Psoas muscle (tissue), 7 donors: ENCODE measurements at regions not wholly inside any gene's neighbourhood (a gene's known extent, or its start where the extent isn't known, plus 50 kb on each side); places are given as distances from the start of the nearest gene placed in this dataset.

Experiments used
- ATAC-seq, 4 donors: fragments of 200-7000 bp; cut with Tn5 transposase; one replicate each; pipeline ENCODE4 v1.9.1; 2020; ENCODE audit warnings: moderate library complexity in 3 of 4, mild to moderate bottlenecking in 2 of 4
- DNase-seq, 2 donors: peaks; one replicate each; pipeline ENCODE4 v3.0.0-alpha.2; 2020
- H3K27ac ChIP-seq: fragments of 200-600 bp; one replicate; pipeline ENCODE4 v1.8.0; 2022
- H3K27me3 ChIP-seq, 3 donors: fragments of 200-600 bp in 1 of 3; one replicate each; pipeline versions ENCODE4 v1.6.1 to v1.8.0; 2013 to 2022; ENCODE audit warnings: low read length in 2 of 3, mild to moderate bottlenecking in 2 of 3, moderate library complexity in 1 of 3; ENCODE audit not compliant: insufficient read depth in 3 of 3
- H3K36me3 ChIP-seq, 2 donors: fragments of 200-600 bp in 1 of 2; one replicate each; pipeline versions ENCODE4 v1.6.1 to v1.8.0; 2013 to 2022; ENCODE audit warnings: low read depth in 1 of 2, mild to moderate bottlenecking in 1 of 2, moderate library complexity in 1 of 2; ENCODE audit not compliant: insufficient read depth in 1 of 2
- H3K4me1 ChIP-seq: fragments of 200-600 bp; one replicate; pipeline ENCODE4 v1.8.0; 2022
- H3K4me3 ChIP-seq: fragments of 200-600 bp; one replicate; pipeline ENCODE4 v1.8.0; 2022; ENCODE audit warnings: mild to moderate bottlenecking
- H3K9me3 ChIP-seq: fragments of 200-600 bp; one replicate; pipeline ENCODE4 v1.8.0; 2022
- CTCF ChIP-seq: fragments of 200-600 bp; IDR thresholded peaks from one replicate; pipeline ENCODE4 v1.8.0; 2022; ENCODE audit warnings: antibody characterized with exemption
- WGBS, 3 donors: extraction: QIAGEN DNeasy Blood & Tissue Kit; methylation state at CpG; one replicate each; pipeline versions ENCODE4 v1.1.6 to v1.1.7; 2013; 5-methylcytosine and 5-hydroxymethylcytosine counted together
- intact Hi-C, 2 donors: fragments of 100-400 bp; cut with DNase I; formaldehyde crosslinking; loops; one replicate each; pipeline versions ENCODE4 v1.11.0 to v1.14.2; 2022
- donor health status: healthy with polysubstance abuse.
- donor health status: DM: no; HTN: no; CAD: no; lungs with moderate emphysema.
- donor health status: Bipolar disorder and iron deficiency.
- donor health status: healthy.
- donor health status: DM: yes; HTN: yes; CAD: no.
- donor health status: DM: no; HTN: no; CAD: no.
- donor health status: DM: yes; HTN: yes; CAD: no.

- H3K36me3 ChIP-seq, result peaks cover 0 to 13% of the 10 kb centered on the region in 2 donors
- no peak overlapping the region for H3K4me3 ChIP-seq
- no peaks in the 10 kb centered on the region for H3K4me1 ChIP-seq
- no peak for ATAC-seq
- no peak for DNase-seq
- no peak for TF ChIP-seq CTCF
- H3K9me3 ChIP-seq, result no peaks in the 10 kb centered on the region
- no peak overlapping the region for H3K27ac ChIP-seq
- WGBS, 3 donors, result 92 to 97% (median 96%) methylated on average over 11 of the region's 11 CpGs
- intact Hi-C loops, result no loop called here
- no peaks in the 10 kb centered on the region for H3K27me3 ChIP-seq
Measured at GRCh38 chr6:154945271-154945890, 49.7 kb upstream of the TIAM2 start.
